ENCODE measurements at regions not wholly inside any gene's neighbourhood (a gene's known extent, or its start where the extent isn't known, plus 50 kb on each side); places are given as distances from the start of the nearest gene placed in this dataset.
A peak's percentile ranks its signal among the peaks of the same experiment; 100 is the strongest.

- Mint-ChIP-seq H3K4me1 (peaks cover 24% of the 10 kb centered on the region), H3K27ac (no peak overlapping the region), H3K36me3 (no peaks in the 10 kb centered on the region), H3K9me3 (no peaks in the 10 kb centered on the region), H3K4me3 (no peak overlapping the region)
- DNase-seq (ENCODE audit: low spot score in 2 of 2) (no peak), ATAC-seq (no peak)
These were observed 329.7 kb upstream of the TLE3 start for GRCh38 chr15:70427167-70428120.

- Mint-ChIP-seq H3K4me1 (peaks cover 24% of the 10 kb centered on the region), H3K4me3 (no peak overlapping the region), H3K27ac (no peak overlapping the region), H3K9me3 (no peaks in the 10 kb centered on the region), H3K36me3 (no peaks in the 10 kb centered on the region)
- DNase-seq (ENCODE audit: low spot score in 2 of 2) = no peak
- ATAC-seq = no peak
These were observed 328.5 kb upstream of the TLE3 start for GRCh38 chr15:70426096-70426821.

- Mint-ChIP-seq H3K36me3 (no peaks in the 10 kb centered on the region), H3K4me1 (peaks cover 24% of the 10 kb centered on the region), H3K9me3 (no peaks in the 10 kb centered on the region), H3K27ac (no peak overlapping the region), H3K4me3 (no peak overlapping the region)
- DNase-seq (ENCODE audit: low spot score in 2 of 2) = no peak
- peak; percentile 81 for ATAC-seq
These were observed 327.3 kb upstream of the TLE3 start for GRCh38 chr15:70424937-70425411.

GRCh38 chr15:70423267-70423666 lies 325.6 kb upstream of the TLE3 start:
- H3K9me3 Mint-ChIP-seq = no peaks in the 10 kb centered on the region
- H3K4me1 Mint-ChIP-seq = peaks cover 24% of the 10 kb centered on the region
- H3K36me3 Mint-ChIP-seq = no peaks in the 10 kb centered on the region
- no peak overlapping the region for H3K27ac Mint-ChIP-seq
- H3K4me3 Mint-ChIP-seq = no peak overlapping the region
- no peak for ATAC-seq
- no peak for DNase-seq (ENCODE audit: low spot score in 2 of 2)

- DNase-seq (ENCODE audit: low spot score in 2 of 2) (no peak), ATAC-seq (no peak)
- Mint-ChIP-seq H3K4me1 (peaks cover 24% of the 10 kb centered on the region), H3K9me3 (no peaks in the 10 kb centered on the region), H3K36me3 (no peaks in the 10 kb centered on the region), H3K4me3 (no peak overlapping the region), H3K27ac (no peak overlapping the region)
These were observed 324.6 kb upstream of the TLE3 start for GRCh38 chr15:70422342-70422741.

GRCh38 chr15:70420948-70421482 lies 323.3 kb upstream of the TLE3 start:
- Mint-ChIP-seq H3K9me3 (no peaks in the 10 kb centered on the region), H3K36me3 (no peaks in the 10 kb centered on the region), H3K4me1 (peaks cover 23% of the 10 kb centered on the region), H3K27ac (no peak overlapping the region), H3K4me3 (no peak overlapping the region)
- ATAC-seq = no peak
- DNase-seq (ENCODE audit: low spot score in 2 of 2) = no peak

GRCh38 chr15:70420086-70420947 lies 322.6 kb upstream of the TLE3 start:
- H3K4me3 Mint-ChIP-seq = no peak overlapping the region
- H3K36me3 Mint-ChIP-seq = no peaks in the 10 kb centered on the region
- H3K9me3 Mint-ChIP-seq = no peaks in the 10 kb centered on the region

GRCh38 chr15:70418943-70419342 lies 321.2 kb upstream of the TLE3 start:
- no peak for ATAC-seq
- Mint-ChIP-seq H3K9me3 (no peaks in the 10 kb centered on the region), H3K4me3 (no peak overlapping the region), H3K36me3 (no peaks in the 10 kb centered on the region), H3K27ac (no peak overlapping the region), H3K4me1 (peaks cover 3% of the 10 kb centered on the region)
- no peak for DNase-seq (ENCODE audit: low spot score in 2 of 2)

More at GRCh38 chr15:70420086-70420947, 322.6 kb upstream of the TLE3 start:
- no peak overlapping the region for H3K27ac Mint-ChIP-seq
- DNase-seq (ENCODE audit: low spot score in 2 of 2) (no peak), ATAC-seq (no peak)
- H3K4me1 Mint-ChIP-seq = peaks cover 16% of the 10 kb centered on the region

- DNase-seq (ENCODE audit: low spot score in 2 of 2) (no peak), ATAC-seq (no peak)
- Mint-ChIP-seq H3K27ac (no peak overlapping the region), H3K4me3 (no peak overlapping the region), H3K36me3 (no peaks in the 10 kb centered on the region), H3K9me3 (no peaks in the 10 kb centered on the region), H3K4me1 (no peaks in the 10 kb centered on the region)
These were observed 319.8 kb upstream of the TLE3 start for GRCh38 chr15:70417535-70417934.

- Mint-ChIP-seq H3K9me3 (no peaks in the 10 kb centered on the region), H3K4me3 (no peak overlapping the region), H3K36me3 (no peaks in the 10 kb centered on the region), H3K4me1 (no peaks in the 10 kb centered on the region), H3K27ac (no peak overlapping the region)
- DNase-seq (ENCODE audit: low spot score in 2 of 2) (no peak), ATAC-seq (no peak)
These were observed 319.1 kb upstream of the TLE3 start for GRCh38 chr15:70416829-70417228.

- ATAC-seq (no peak), DNase-seq (ENCODE audit: low spot score in 2 of 2) (no peak)
- no peak overlapping the region for H3K4me3 Mint-ChIP-seq
- H3K4me1 Mint-ChIP-seq = no peaks in the 10 kb centered on the region
- H3K9me3 Mint-ChIP-seq = no peaks in the 10 kb centered on the region
- H3K36me3 Mint-ChIP-seq = no peaks in the 10 kb centered on the region
- no peak overlapping the region for H3K27ac Mint-ChIP-seq
These were observed 317.7 kb upstream of the TLE3 start for GRCh38 chr15:70415398-70415797.

GRCh38 chr15:70414626-70415025 lies 316.9 kb upstream of the TLE3 start:
- no peaks in the 10 kb centered on the region for H3K4me1 Mint-ChIP-seq
- H3K36me3 Mint-ChIP-seq = no peaks in the 10 kb centered on the region
- no peak overlapping the region for H3K27ac Mint-ChIP-seq
- DNase-seq (ENCODE audit: low spot score in 2 of 2) (no peak), ATAC-seq (no peak)
- H3K4me3 Mint-ChIP-seq = no peak overlapping the region
- no peaks in the 10 kb centered on the region for H3K9me3 Mint-ChIP-seq

- Mint-ChIP-seq H3K4me3 (no peak overlapping the region), H3K9me3 (no peaks in the 10 kb centered on the region), H3K4me1 (no peaks in the 10 kb centered on the region), H3K36me3 (no peaks in the 10 kb centered on the region), H3K27ac (no peak overlapping the region)
- DNase-seq (ENCODE audit: low spot score in 2 of 2) = no peak
- ATAC-seq = no peak
These were observed 315.1 kb upstream of the TLE3 start for GRCh38 chr15:70412794-70413193.

- Mint-ChIP-seq H3K9me3 (no peaks in the 10 kb centered on the region), H3K27ac (no peak overlapping the region), H3K4me1 (no peaks in the 10 kb centered on the region), H3K36me3 (no peaks in the 10 kb centered on the region), H3K4me3 (no peak overlapping the region)
- ATAC-seq (no peak), DNase-seq (ENCODE audit: low spot score in 2 of 2) (no peak)
These were observed 313.6 kb upstream of the TLE3 start for GRCh38 chr15:70411143-70411863.
